A549 (cell line): ENCODE measurements at regions not wholly inside any gene's neighbourhood (a gene's known extent, or its start where the extent isn't known, plus 50 kb on each side); places are given as distances from the start of the nearest gene placed in this dataset.

Source experiments
- BHLHE40 ChIP-seq: IDR thresholded peaks from 2 replicates; pipeline ENCODE4 v1.6.1; 2012; ENCODE audit warnings: low read depth, low read length, inconsistent platforms
- CEBPB ChIP-seq, 2 experiments: fragments of >200 bp in 1 of 2; sonication (Bioruptor Twin) in 1 of 2; formaldehyde crosslinking in 1 of 2; IDR thresholded peaks; 2 replicates each; pipeline ENCODE4 v1.6.1; 2012 to 2016
- CTCF ChIP-seq: fragments of >200 bp; sonication (Bioruptor Twin); formaldehyde crosslinking; IDR thresholded peaks from 3 replicates; pipeline ENCODE4 v1.5.1; 2016
- FOSL2 ChIP-seq, 2 experiments: fragments of 450-650 bp in 1 of 2; fragments of >200 bp in 1 of 2; sonication (Bioruptor Twin) in 1 of 2; formaldehyde crosslinking; IDR thresholded peaks; 2 replicates each; pipeline versions ENCODE4 v1.5.0 to v1.6.1; 2016 to 2020; ENCODE audit warnings: mild to moderate bottlenecking in 1 of 2, moderate library complexity in 1 of 2
- JUN ChIP-seq, 2 experiments: fragments of >200 bp; sonication (Bioruptor Twin); formaldehyde crosslinking; IDR thresholded peaks; 2 replicates in 1 of 2; 3 replicates in 1 of 2; pipeline ENCODE4 v1.6.1; 2016 to 2017
- MAX ChIP-seq: IDR thresholded peaks from 2 replicates; pipeline ENCODE4 v1.6.1; 2012
- MAZ ChIP-seq: fragments of 150-350 bp; IDR thresholded peaks from 2 replicates; pipeline ENCODE4 v1.6.1; 2014; ENCODE audit warnings: antibody characterized with exemption, low read depth, low read length, borderline replicate concordance
- NR3C1 ChIP-seq: fragments of >200 bp; sonication (Bioruptor Twin); formaldehyde crosslinking; IDR thresholded peaks from 3 replicates; pipeline ENCODE4 v1.6.1; 2017
- POLR2AphosphoS2 ChIP-seq: conservative IDR thresholded peaks from 2 replicates; pipeline ENCODE4 v1.6.1; 2012; ENCODE audit warnings: low read length, improper control_type of control experiment, inconsistent platforms
- REST ChIP-seq: fragments of 200-600 bp; sonication (generic); IDR thresholded peaks from 2 replicates; pipeline ENCODE4 v1.6.1; 2016; ENCODE audit warnings: antibody characterized with exemption, mild to moderate bottlenecking, moderate library complexity
- RNF2 ChIP-seq: fragments of 200-600 bp; sonication (generic); IDR thresholded peaks from 2 replicates; pipeline ENCODE4 v1.6.1; 2016; ENCODE audit warnings: low read depth, mild to moderate bottlenecking, antibody characterized with exemption, moderate library complexity, borderline replicate concordance
- SREBF2 ChIP-seq: fragments of 450-650 bp; IDR thresholded peaks from 2 replicates; pipeline ENCODE4 v1.6.1; 2014; ENCODE audit warnings: mild to moderate bottlenecking, moderate library complexity

- no peak for TF ChIP-seq CEBPB (IDR thresholded peaks at IDR 0.05)
- no peak for TF ChIP-seq FOSL2 (IDR thresholded peaks at IDR 0.05)
- no peak for TF ChIP-seq FOSL2 (CRISPR knock-in tag; IDR thresholded peaks at IDR 0.05)
- TF ChIP-seq MAX: no peak
- TF ChIP-seq BHLHE40: no peak
- no peak for TF ChIP-seq MAZ
- TF ChIP-seq POLR2AphosphoS2: no peak
- TF ChIP-seq NR3C1: no peak
- TF ChIP-seq CTCF: no peak
- no peak for TF ChIP-seq RNF2
- TF ChIP-seq JUN (IDR thresholded peaks at IDR 0.05): no peak
- no peak for TF ChIP-seq SREBF2
- TF ChIP-seq REST: no peak
These were observed 86.1 kb upstream of the BZW1 start for GRCh38 chr2:200725596-200725995.
